Thyroid gland (tissue), 4 donors: ENCODE measurements at regions not wholly inside any gene's neighbourhood (a gene's known extent, or its start where the extent isn't known, plus 50 kb on each side); places are given as distances from the start of the nearest gene placed in this dataset.

Source experiments
- DNase-seq, 2 donors: peaks; one replicate each; pipeline ENCODE4 v3.0.0-alpha.2; 2019
- H3K27ac ChIP-seq, 3 donors: fragments of 200-600 bp; sonication (generic); 1 replicate in 2 of 3; 2 replicates in 1 of 3; pipeline ENCODE4 v1.5.1; 2016 to 2019; ENCODE audit warnings: mild to moderate bottlenecking in 1 of 3, moderate library complexity in 1 of 3
- H3K27me3 ChIP-seq: fragments of 200-600 bp; sonication (generic); one replicate; pipeline ENCODE4 v1.5.1; 2019
- H3K36me3 ChIP-seq, 2 donors: fragments of 200-600 bp; sonication (generic); one replicate each; pipeline ENCODE4 v1.5.1; 2016 to 2019
- H3K4me1 ChIP-seq, 2 donors: fragments of 200-600 bp; sonication (generic); one replicate each; pipeline ENCODE4 v1.5.1; 2017 to 2019
- H3K4me3 ChIP-seq, 3 donors: fragments of 200-600 bp; sonication (generic); replicated peaks in 1 of 3; 1 replicate in 2 of 3; 2 replicates in 1 of 3; pipeline ENCODE4 v1.5.1; 2016; ENCODE audit warnings: mild to moderate bottlenecking in 1 of 3
- H3K9me3 ChIP-seq: fragments of 200-600 bp; sonication (generic); one replicate; pipeline ENCODE4 v1.5.1; 2017
- CTCF ChIP-seq, 6 experiments: fragments of 200-600 bp in 3 of 6; fragments of 450-650 bp in 3 of 6; sonication (generic) in 3 of 6; IDR thresholded peaks; one replicate each; pipeline ENCODE4 v1.5.1; 2016 to 2019; ENCODE audit warnings: antibody characterized with exemption in 6 of 6, mild to moderate bottlenecking in 2 of 6, inconsistent platforms in 1 of 6, moderate library complexity in 1 of 6
- POLR2A ChIP-seq, 2 donors: fragments of 450-650 bp; IDR thresholded peaks; one replicate each; pipeline ENCODE4 v1.6.1; 2017; ENCODE audit warnings: antibody characterized with exemption in 2 of 2, mild to moderate bottlenecking in 2 of 2, moderate library complexity in 1 of 2
- WGBS, 2 donors: methylation state at CpG; one replicate each; pipeline ENCODE4 v1.1.5; 2017; 5-methylcytosine and 5-hydroxymethylcytosine counted together
- intact Hi-C: fragments of 100-400 bp; cut with DNase I; formaldehyde crosslinking; loops from one replicate; pipeline ENCODE4 v1.15.1; 2023

GRCh38 chr12:23096321-23096720, 471.4 kb downstream of the ETNK1 start:
- no peak for DNase-seq
- Histone ChIP-seq H3K4me3 (no peak overlapping the region), H3K9me3 (no peaks in the 10 kb centered on the region), H3K27ac (no peak overlapping the region), H3K27me3 (no peaks in the 10 kb centered on the region), H3K4me1 (no peaks in the 10 kb centered on the region), H3K36me3 (no peaks in the 10 kb centered on the region)
- intact Hi-C loops, result no loop called here
- WGBS, 2 donors, result 90 to 96% methylated on average over 1 of the region's 1 CpG
- no peak for TF ChIP-seq CTCF (IDR thresholded peaks at IDR 0.05)
- TF ChIP-seq POLR2A (IDR thresholded peaks at IDR 0.05), result no peak

GRCh38 chr12:23098110-23098509, 473.1 kb downstream of the ETNK1 start:
- DNase-seq, result no peak
- Histone ChIP-seq H3K4me1 (no peaks in the 10 kb centered on the region), H3K27ac (no peak overlapping the region), H3K27me3 (no peaks in the 10 kb centered on the region), H3K9me3 (no peaks in the 10 kb centered on the region), H3K4me3 (no peak overlapping the region), H3K36me3 (no peaks in the 10 kb centered on the region)
- TF ChIP-seq CTCF (IDR thresholded peaks at IDR 0.05) (no peak), POLR2A (IDR thresholded peaks at IDR 0.05) (no peak)
- intact Hi-C loops, result no loop called here
- WGBS, 2 donors, result 82 to 83% methylated on average over 5 of the region's 5 CpGs

- intact Hi-C loops, result no loop called here
- Histone ChIP-seq H3K4me3 (no peak overlapping the region), H3K4me1 (no peaks in the 10 kb centered on the region), H3K27me3 (no peaks in the 10 kb centered on the region), H3K27ac (no peak overlapping the region), H3K36me3 (no peaks in the 10 kb centered on the region), H3K9me3 (no peaks in the 10 kb centered on the region)
- WGBS, 2 donors, result 57 to 69% methylated on average over 3 of the region's 3 CpGs
- DNase-seq, result no peak
- TF ChIP-seq CTCF (IDR thresholded peaks at IDR 0.05), result no peak
Observed at GRCh38 chr12:23098517-23098916, 473.5 kb downstream of the ETNK1 start.

GRCh38 chr12:23099104-23099503, 474.1 kb downstream of the ETNK1 start:
- H3K27ac ChIP-seq, result no peak overlapping the region
- no peaks in the 10 kb centered on the region for H3K27me3 ChIP-seq
- TF ChIP-seq CTCF (IDR thresholded peaks at IDR 0.05), result no peak
- TF ChIP-seq POLR2A (IDR thresholded peaks at IDR 0.05), result no peak
- H3K4me1 ChIP-seq, result no peaks in the 10 kb centered on the region
- no peaks in the 10 kb centered on the region for H3K9me3 ChIP-seq
- 64 to 72% methylated on average over 5 of the region's 5 CpGs for WGBS, 2 donors
- H3K36me3 ChIP-seq, result no peaks in the 10 kb centered on the region
- intact Hi-C loops, result no loop called here
- DNase-seq, result no peak
- H3K4me3 ChIP-seq, result no peak overlapping the region

- intact Hi-C loops, result no loop called here
- no peak for TF ChIP-seq CTCF (IDR thresholded peaks at IDR 0.05)
- TF ChIP-seq POLR2A (IDR thresholded peaks at IDR 0.05), result no peak
- no peak overlapping the region for H3K27ac ChIP-seq
Observed at GRCh38 chr12:23099604-23100003, 474.6 kb downstream of the ETNK1 start.

More at GRCh38 chr12:23099604-23100003, 474.6 kb downstream of the ETNK1 start:
- DNase-seq, result no peak
- no peaks in the 10 kb centered on the region for H3K36me3 ChIP-seq
- no peaks in the 10 kb centered on the region for H3K4me1 ChIP-seq
- H3K9me3 ChIP-seq, result no peaks in the 10 kb centered on the region
- no peak overlapping the region for H3K4me3 ChIP-seq
- no peaks in the 10 kb centered on the region for H3K27me3 ChIP-seq
